GM23338 (cell line): ENCODE measurements at regions not wholly inside any gene's neighbourhood (a gene's known extent, or its start where the extent isn't known, plus 50 kb on each side); places are given as distances from the start of the nearest gene placed in this dataset.

ENCODE experiments used
- EZH2phosphoT487 ChIP-seq: fragments of 200-600 bp; sonication (generic); IDR thresholded peaks from one replicate; pipeline ENCODE4 v1.8.1; 2018; ENCODE audit warnings: antibody characterized with exemption; ENCODE audit not compliant: unreplicated experiment
- JUNB ChIP-seq: IDR thresholded peaks from one replicate; pipeline ENCODE4 v1.6.1; 2016; ENCODE audit warnings: antibody characterized with exemption; ENCODE audit not compliant: unreplicated experiment
- POLR2AphosphoS5 ChIP-seq: IDR thresholded peaks from 2 replicates; pipeline ENCODE4 v1.6.1; 2016; ENCODE audit warnings: antibody characterized with exemption, low read depth
- TF ChIP-seq, protein P1 (sequence below): IDR thresholded peaks from one replicate; pipeline ENCODE4 v1.6.1; 2018; ENCODE audit warnings: antibody characterized with exemption; ENCODE audit not compliant: unreplicated experiment

DNA sequence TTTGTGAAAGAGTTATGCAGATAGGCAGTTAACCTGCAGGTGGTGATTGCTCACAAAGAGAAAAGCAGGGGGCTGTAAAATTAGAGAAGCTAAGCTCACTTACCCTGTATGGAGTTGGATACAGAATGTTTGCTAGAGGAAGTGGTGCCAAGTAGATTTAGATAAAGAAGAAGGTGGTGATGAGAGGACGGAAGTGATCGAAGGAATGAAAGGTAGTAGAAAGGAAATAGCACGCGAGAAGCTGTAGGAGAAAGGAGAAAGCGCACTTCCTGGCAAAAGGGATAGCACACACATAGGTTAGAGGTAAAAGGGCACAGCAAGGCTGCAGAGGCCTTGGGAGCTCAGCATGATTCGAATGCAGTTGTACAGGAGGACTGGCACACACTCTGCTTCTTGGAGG, 87.3 kb upstream of the CTSC start:
- TF ChIP-seq POLR2AphosphoS5 (no peak), EZH2phosphoT487 (no peak), JUNB (no peak)
- TF ChIP-seq, protein P1, sequence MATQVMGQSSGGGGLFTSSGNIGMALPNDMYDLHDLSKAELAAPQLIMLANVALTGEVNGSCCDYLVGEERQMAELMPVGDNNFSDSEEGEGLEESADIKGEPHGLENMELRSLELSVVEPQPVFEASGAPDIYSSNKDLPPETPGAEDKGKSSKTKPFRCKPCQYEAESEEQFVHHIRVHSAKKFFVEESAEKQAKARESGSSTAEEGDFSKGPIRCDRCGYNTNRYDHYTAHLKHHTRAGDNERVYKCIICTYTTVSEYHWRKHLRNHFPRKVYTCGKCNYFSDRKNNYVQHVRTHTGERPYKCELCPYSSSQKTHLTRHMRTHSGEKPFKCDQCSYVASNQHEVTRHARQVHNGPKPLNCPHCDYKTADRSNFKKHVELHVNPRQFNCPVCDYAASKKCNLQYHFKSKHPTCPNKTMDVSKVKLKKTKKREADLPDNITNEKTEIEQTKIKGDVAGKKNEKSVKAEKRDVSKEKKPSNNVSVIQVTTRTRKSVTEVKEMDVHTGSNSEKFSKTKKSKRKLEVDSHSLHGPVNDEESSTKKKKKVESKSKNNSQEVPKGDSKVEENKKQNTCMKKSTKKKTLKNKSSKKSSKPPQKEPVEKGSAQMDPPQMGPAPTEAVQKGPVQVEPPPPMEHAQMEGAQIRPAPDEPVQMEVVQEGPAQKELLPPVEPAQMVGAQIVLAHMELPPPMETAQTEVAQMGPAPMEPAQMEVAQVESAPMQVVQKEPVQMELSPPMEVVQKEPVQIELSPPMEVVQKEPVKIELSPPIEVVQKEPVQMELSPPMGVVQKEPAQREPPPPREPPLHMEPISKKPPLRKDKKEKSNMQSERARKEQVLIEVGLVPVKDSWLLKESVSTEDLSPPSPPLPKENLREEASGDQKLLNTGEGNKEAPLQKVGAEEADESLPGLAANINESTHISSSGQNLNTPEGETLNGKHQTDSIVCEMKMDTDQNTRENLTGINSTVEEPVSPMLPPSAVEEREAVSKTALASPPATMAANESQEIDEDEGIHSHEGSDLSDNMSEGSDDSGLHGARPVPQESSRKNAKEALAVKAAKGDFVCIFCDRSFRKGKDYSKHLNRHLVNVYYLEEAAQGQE, result no peak
